GM23338 (cell line): ENCODE measurements at regions not wholly inside any gene's neighbourhood (a gene's known extent, or its start where the extent isn't known, plus 50 kb on each side); places are given as distances from the start of the nearest gene placed in this dataset.

Experiments used
- ATAC-seq: fragments of 200-7000 bp; cut with Tn5 transposase; 3 replicates; pipeline ENCODE4 v1.9.1; 2020
- DNase-seq: peaks from one replicate; pipeline ENCODE4 v3.0.0-alpha.2; 2015; ENCODE audit warnings: low spot score
- H2AFZ ChIP-seq: fragments of 200-600 bp; sonication (generic); 2 replicates; pipeline ENCODE4 v1.8.0; 2016; ENCODE audit warnings: antibody characterized with exemption, mild to moderate bottlenecking, moderate library complexity
- H3F3A ChIP-seq: fragments of 200-600 bp; sonication (generic); replicated peaks from 2 replicates; pipeline ENCODE4 v1.8.0; 2017; ENCODE audit warnings: antibody characterized with exemption, mixed run types, low read depth
- H3K27ac ChIP-seq: fragments of 200-600 bp; sonication (generic); 2 replicates; pipeline ENCODE4 v1.6.1; 2016; ENCODE audit warnings: low read depth
- H3K27me3 ChIP-seq: fragments of 200-600 bp; sonication (generic); 2 replicates; pipeline ENCODE4 v1.8.0; 2016; ENCODE audit warnings: mild to moderate bottlenecking, mixed run types, moderate library complexity; ENCODE audit not compliant: insufficient read depth
- H3K36me3 ChIP-seq: fragments of 200-600 bp; sonication (generic); 2 replicates; pipeline ENCODE4 v1.8.0; 2016; ENCODE audit warnings: mild to moderate bottlenecking; ENCODE audit not compliant: insufficient read depth
- H3K4me1 ChIP-seq: fragments of 200-600 bp; sonication (generic); 2 replicates; pipeline ENCODE4 v1.8.0; 2016; ENCODE audit warnings: mild to moderate bottlenecking, moderate library complexity; ENCODE audit not compliant: insufficient read depth
- H3K4me2 ChIP-seq: fragments of 200-600 bp; sonication (generic); 2 replicates; pipeline ENCODE4 v1.7.1; 2017; ENCODE audit warnings: mixed run types
- H3K4me3 ChIP-seq: fragments of 200-600 bp; sonication (generic); 2 replicates; pipeline ENCODE4 v1.6.1; 2016; ENCODE audit warnings: mixed run types
- H3K79me2 ChIP-seq: fragments of 200-600 bp; sonication (generic); replicated peaks from 2 replicates; pipeline ENCODE4 v1.8.0; 2017; ENCODE audit warnings: mild to moderate bottlenecking; ENCODE audit not compliant: insufficient read depth
- H3K9me2 ChIP-seq: fragments of 200-600 bp; sonication (generic); 2 replicates; pipeline ENCODE4 v1.8.0; 2017; ENCODE audit not compliant: insufficient read depth
- H4K20me1 ChIP-seq: fragments of 200-600 bp; sonication (generic); replicated peaks from 2 replicates; pipeline ENCODE4 v1.8.0; 2017; ENCODE audit warnings: mild to moderate bottlenecking; ENCODE audit not compliant: insufficient read depth
- H3K27ac Mint-ChIP-seq: 2 replicates; pipeline ENCODE4 v1.8.0; 2020; ENCODE audit warnings: inconsistent platforms, mild to moderate bottlenecking, moderate library complexity, mixed read lengths
- H3K27me3 Mint-ChIP-seq: 3 replicates; pipeline ENCODE4 v1.8.0; 2022; ENCODE audit warnings: low read depth, mild to moderate bottlenecking, moderate library complexity, mixed read lengths, inconsistent platforms; ENCODE audit not compliant: insufficient read depth, poor library complexity
- H3K36me3 Mint-ChIP-seq: 3 replicates; pipeline ENCODE4 v1.8.0; 2021; ENCODE audit warnings: low read depth, mild to moderate bottlenecking, inconsistent platforms, moderate library complexity, mixed read lengths
- H3K4me1 Mint-ChIP-seq: 3 replicates; pipeline ENCODE4 v1.8.0; 2020; ENCODE audit warnings: mild to moderate bottlenecking, inconsistent platforms, mixed read lengths
- H3K4me3 Mint-ChIP-seq: 3 replicates; pipeline ENCODE4 v1.8.0; 2021; ENCODE audit warnings: moderate library complexity, mild to moderate bottlenecking, inconsistent platforms, mixed read lengths
- H3K9me3 Mint-ChIP-seq: 3 replicates; pipeline ENCODE4 v1.8.0; 2020; ENCODE audit warnings: moderate library complexity, mild to moderate bottlenecking, inconsistent platforms, mixed read lengths
- CREB1 ChIP-seq: fragments of 250-450 bp; sonication (Bioruptor Pico); IDR thresholded peaks from 2 replicates; pipeline ENCODE4 v1.5.0; 2020; ENCODE audit warnings: low read depth, mild to moderate bottlenecking, moderate library complexity
- CTCF ChIP-seq, 2 experiments: fragments of 200-600 bp in 1 of 2; sonication (generic) in 1 of 2; conservative IDR thresholded peaks; 2 replicates each; pipeline versions ENCODE4 v1.5.1 to v1.6.1; 2016 to 2017; ENCODE audit warnings: antibody characterized with exemption in 2 of 2, low read depth in 2 of 2, mild to moderate bottlenecking in 2 of 2, moderate library complexity in 1 of 2
- ETS1 ChIP-seq: IDR thresholded peaks from 2 replicates; pipeline ENCODE4 v1.6.1; 2016; ENCODE audit warnings: antibody characterized with exemption
- EZH2phosphoT487 ChIP-seq: fragments of 200-600 bp; sonication (generic); IDR thresholded peaks from one replicate; pipeline ENCODE4 v1.8.1; 2018; ENCODE audit warnings: antibody characterized with exemption; ENCODE audit not compliant: unreplicated experiment
- POLR2AphosphoS5 ChIP-seq: IDR thresholded peaks from 2 replicates; pipeline ENCODE4 v1.6.1; 2016; ENCODE audit warnings: antibody characterized with exemption, low read depth
- REST ChIP-seq: IDR thresholded peaks from one replicate; pipeline ENCODE4 v1.6.1; 2018; ENCODE audit warnings: antibody characterized with exemption; ENCODE audit not compliant: unreplicated experiment
- ZNF114 ChIP-seq: fragments of 250-450 bp; sonication (Bioruptor Pico); IDR thresholded peaks from 2 replicates; pipeline ENCODE4 v1.5.0; 2020; ENCODE audit warnings: mild to moderate bottlenecking, moderate library complexity

DNA sequence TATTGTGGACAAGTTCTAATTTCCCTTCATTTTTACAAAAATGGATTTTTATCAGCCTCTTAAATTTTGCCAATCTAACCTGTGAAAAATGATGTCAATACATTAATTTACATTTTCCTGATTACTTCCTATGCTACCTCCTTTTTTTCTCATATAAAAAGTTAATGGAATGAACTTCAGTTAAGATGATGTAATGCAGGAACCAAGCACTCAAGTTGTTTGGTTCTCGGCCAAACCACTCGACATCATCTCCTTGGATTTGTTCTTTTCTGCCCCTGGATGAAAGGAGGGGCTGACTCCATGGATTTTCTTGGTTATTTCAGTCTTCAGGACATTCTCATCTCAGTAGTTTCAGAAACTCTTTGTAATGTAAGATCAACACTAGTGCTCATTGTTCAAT is 253.1 kb upstream of the NXPH2 start (continued):
- no peak for TF ChIP-seq REST

DNA sequence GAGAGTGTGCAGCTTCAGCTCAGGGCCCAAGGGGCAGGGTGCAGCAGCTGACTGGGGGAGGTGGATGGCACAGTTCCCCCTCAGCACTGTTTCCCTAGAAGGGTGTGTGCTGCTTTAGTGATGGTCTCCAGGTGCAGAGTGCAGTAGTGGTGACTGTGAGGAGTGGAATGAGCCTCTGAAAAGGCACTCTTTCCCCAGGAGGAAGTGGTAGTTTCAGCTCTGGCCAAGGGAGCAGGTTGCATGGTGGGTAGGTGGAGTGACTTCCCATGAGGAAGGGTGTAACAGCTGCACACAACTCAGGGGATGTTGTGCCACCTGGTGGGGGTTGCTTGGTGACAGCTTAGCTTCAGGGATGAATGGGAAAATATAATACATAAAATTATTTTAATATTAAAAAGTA is 251.5 kb upstream of the NXPH2 start:
- Mint-ChIP-seq H3K4me3 (no peak overlapping the region), H3K27ac (no peak overlapping the region; the same call in 1 of the 2 replicates), H3K9me3 (no peaks in the 10 kb centered on the region), H3K36me3 (no peaks in the 10 kb centered on the region), H3K4me1 (peaks cover 4% of the 10 kb centered on the region; the same call in 1 of the 3 replicates), H3K27me3 (no peaks in the 10 kb centered on the region)
- H3K4me2 ChIP-seq = no peak overlapping the region
- no peaks in the 10 kb centered on the region for H3K36me3 ChIP-seq
- no peaks in the 10 kb centered on the region for H3F3A ChIP-seq
- H3K27ac ChIP-seq = no peak overlapping the region
- ATAC-seq (peak; percentile 68), DNase-seq (peak; percentile 34)
- no peaks in the 10 kb centered on the region for H3K79me2 ChIP-seq
- H4K20me1 ChIP-seq = no peaks in the 10 kb centered on the region
- no peaks in the 10 kb centered on the region for H3K4me1 ChIP-seq
- peak overlapping the region; percentile 64 for H2AFZ ChIP-seq
- TF ChIP-seq POLR2AphosphoS5 = no peak
- no peak for TF ChIP-seq EZH2phosphoT487
- TF ChIP-seq REST = no peak
- TF ChIP-seq CTCF (conservative IDR thresholded peaks at IDR 0.05; ENCODE audit: low read depth in 2 of 2) = peak; percentile 30 to 66; a peak in 3 of 4 replicates
- no peak for TF ChIP-seq CREB1
- no peak for TF ChIP-seq ETS1
- TF ChIP-seq ZNF114 (CRISPR knock-in tag) = no peak
- no peak overlapping the region for H3K4me3 ChIP-seq
- H3K9me2 ChIP-seq = no peaks in the 10 kb centered on the region
- no peaks in the 10 kb centered on the region for H3K27me3 ChIP-seq
